ENCODE measurements at regions not wholly inside any gene's neighbourhood (a gene's known extent, or its start where the extent isn't known, plus 50 kb on each side); places are given as distances from the start of the nearest gene placed in this dataset.

DNA sequence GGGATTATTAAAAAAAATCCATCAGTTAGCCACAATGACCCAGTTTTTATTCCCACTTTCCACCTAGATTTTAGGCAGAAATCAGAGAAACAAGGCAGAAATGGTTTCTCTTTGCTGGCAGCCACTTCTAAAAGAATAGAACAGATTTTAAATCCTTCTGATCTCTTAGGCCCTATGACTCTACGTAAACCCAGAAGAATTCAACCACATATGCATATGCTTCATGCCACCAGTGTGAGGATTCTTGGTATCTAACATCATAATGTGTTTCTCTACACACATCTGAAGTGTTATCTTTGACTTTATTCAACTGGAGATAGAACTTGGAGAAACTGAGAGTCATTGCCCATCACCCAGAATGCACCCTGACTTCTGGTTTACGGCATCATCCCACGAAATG is 128.7 kb upstream of the TANK start:
- no peak overlapping the region for H3K27ac ChIP-seq
- TF ChIP-seq, protein P1, sequence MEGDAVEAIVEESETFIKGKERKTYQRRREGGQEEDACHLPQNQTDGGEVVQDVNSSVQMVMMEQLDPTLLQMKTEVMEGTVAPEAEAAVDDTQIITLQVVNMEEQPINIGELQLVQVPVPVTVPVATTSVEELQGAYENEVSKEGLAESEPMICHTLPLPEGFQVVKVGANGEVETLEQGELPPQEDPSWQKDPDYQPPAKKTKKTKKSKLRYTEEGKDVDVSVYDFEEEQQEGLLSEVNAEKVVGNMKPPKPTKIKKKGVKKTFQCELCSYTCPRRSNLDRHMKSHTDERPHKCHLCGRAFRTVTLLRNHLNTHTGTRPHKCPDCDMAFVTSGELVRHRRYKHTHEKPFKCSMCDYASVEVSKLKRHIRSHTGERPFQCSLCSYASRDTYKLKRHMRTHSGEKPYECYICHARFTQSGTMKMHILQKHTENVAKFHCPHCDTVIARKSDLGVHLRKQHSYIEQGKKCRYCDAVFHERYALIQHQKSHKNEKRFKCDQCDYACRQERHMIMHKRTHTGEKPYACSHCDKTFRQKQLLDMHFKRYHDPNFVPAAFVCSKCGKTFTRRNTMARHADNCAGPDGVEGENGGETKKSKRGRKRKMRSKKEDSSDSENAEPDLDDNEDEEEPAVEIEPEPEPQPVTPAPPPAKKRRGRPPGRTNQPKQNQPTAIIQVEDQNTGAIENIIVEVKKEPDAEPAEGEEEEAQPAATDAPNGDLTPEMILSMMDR (IDR thresholded peaks at IDR 0.05), result no peak
- no peak for TF ChIP-seq POLR2A (IDR thresholded peaks at IDR 0.05)
- intact Hi-C loops (cut with DNase I), result no loop called here

DNA sequence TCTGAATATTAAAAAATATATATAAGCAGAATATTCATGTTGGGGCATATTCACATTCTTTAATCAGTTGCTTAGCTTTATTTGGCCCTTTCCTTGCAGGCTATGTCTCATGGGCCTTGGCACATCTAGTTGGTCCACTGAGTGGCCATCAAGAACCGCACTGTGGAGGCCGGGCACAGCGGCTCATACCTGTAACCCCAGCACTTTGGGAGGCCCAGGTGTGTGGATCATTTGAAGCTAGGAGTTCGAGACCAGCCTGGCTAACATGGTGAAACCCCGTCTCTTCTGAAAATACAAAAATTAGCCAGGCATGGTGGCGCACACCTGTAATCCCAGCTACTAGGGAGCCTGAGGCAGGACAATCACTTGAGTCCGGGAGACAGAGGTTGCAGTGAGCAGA is 127.6 kb upstream of the TANK start:
- WGBS, 4 donors, result 89 to 95% (median 92%) methylated on average over 7 of the region's 7 CpGs
- no peaks in the 10 kb centered on the region for H3K27me3 ChIP-seq

More for the DNA sequence above, 128.7 kb upstream of the TANK start:
- no peak for DNase-seq
- WGBS, 4 donors, result 96 to 98% (median 97%) methylated on average over 3 of the region's 3 CpGs
- Histone ChIP-seq H3K4me3 (no peak overlapping the region), H3K27me3 (no peaks in the 10 kb centered on the region), H3K36me3 (replicated peaks in 1 of 2) (no peaks in the 10 kb centered on the region), H3K4me1 (replicated peaks in 1 of 2) (no peaks in the 10 kb centered on the region), H3K9me3 (replicated peaks in 1 of 3) (no peaks in the 10 kb centered on the region)

DNA sequence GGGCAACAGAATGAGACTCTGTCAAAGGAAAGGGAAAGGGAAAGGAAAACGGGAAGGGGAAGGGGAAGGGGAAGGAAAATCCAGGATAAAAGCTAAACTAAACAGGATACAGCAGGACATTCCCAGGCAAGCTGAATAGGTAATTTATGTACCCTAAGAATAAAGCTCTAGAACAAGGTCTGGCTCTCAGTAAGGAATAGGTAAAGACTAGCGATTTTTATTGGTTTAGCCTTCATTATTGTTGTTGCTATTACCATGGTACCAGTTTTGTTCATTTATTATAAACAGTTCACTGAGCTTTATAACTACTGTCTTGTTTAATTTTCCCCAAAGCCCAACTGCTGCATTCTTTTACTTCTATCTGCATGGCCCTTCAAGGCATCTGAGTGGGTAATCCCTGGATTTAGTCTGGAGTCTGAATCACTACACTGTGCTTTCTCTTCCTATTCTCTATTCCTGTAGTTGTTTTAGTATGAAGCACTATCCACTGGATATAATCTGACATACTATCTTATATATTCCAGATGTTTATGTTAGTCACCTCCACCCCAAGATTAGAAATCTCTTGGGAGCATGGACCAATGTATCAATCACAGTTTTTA is 127.1 kb upstream of the TANK start:
- Histone ChIP-seq H3K27ac (no peak overlapping the region), H3K4me3 (no peak overlapping the region), H3K4me1 (replicated peaks in 1 of 2) (no peaks in the 10 kb centered on the region), H3K36me3 (replicated peaks in 1 of 2) (no peaks in the 10 kb centered on the region), H3K27me3 (no peaks in the 10 kb centered on the region), H3K9me3 (replicated peaks in 1 of 3) (no peaks in the 10 kb centered on the region)
- no peak for TF ChIP-seq POLR2A (IDR thresholded peaks at IDR 0.05)
- TF ChIP-seq, protein P1 (IDR thresholded peaks at IDR 0.05), result no peak
- WGBS, 4 donors, result 66 to 82% (median 77%) methylated on average over 2 of the region's 2 CpGs
- intact Hi-C loops (cut with DNase I), result no loop called here
- DNase-seq, result no peak

More for the DNA sequence above, 127.6 kb upstream of the TANK start:
- Histone ChIP-seq H3K27ac (no peak overlapping the region), H3K9me3 (replicated peaks in 1 of 3) (no peaks in the 10 kb centered on the region), H3K36me3 (replicated peaks in 1 of 2) (no peaks in the 10 kb centered on the region), H3K4me3 (no peak overlapping the region), H3K4me1 (replicated peaks in 1 of 2) (no peaks in the 10 kb centered on the region)
- TF ChIP-seq, protein P1 (IDR thresholded peaks at IDR 0.05), result no peak
- no peak for TF ChIP-seq POLR2A (IDR thresholded peaks at IDR 0.05)
- no peak for DNase-seq
- intact Hi-C loops (cut with DNase I), result no loop called here

DNA sequence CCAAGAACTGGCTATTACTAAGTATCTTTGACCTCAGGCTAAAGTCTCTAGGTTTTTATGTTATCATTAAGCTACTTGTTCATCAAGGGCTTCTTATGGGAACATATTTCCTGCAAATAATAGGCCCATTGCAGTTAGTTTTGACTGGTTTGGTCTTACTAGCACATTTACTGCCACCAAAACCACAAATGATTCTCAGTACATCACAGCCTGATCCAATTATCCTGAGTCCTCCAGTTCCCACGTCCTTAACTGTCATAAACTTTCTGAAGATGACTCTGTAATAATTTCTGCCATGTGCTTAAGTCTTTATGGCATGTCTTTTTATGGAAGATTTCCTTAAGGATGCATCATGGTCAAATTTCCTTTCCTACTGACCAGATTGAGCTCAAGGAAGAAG is 123.3 kb upstream of the TANK start:
- TF ChIP-seq, protein P1 (IDR thresholded peaks at IDR 0.05), result no peak
- TF ChIP-seq POLR2A (IDR thresholded peaks at IDR 0.05), result no peak
- H3K36me3 ChIP-seq (replicated peaks in 1 of 2), result no peaks in the 10 kb centered on the region
- no peaks in the 10 kb centered on the region for H3K4me1 ChIP-seq (replicated peaks in 1 of 2)
- no peak overlapping the region for H3K4me3 ChIP-seq
- intact Hi-C loops (cut with DNase I), result no loop called here
- H3K9me3 ChIP-seq (replicated peaks in 1 of 3), result no peaks in the 10 kb centered on the region
- WGBS, 4 donors, result 67 to 74% (median 72%) methylated on average over 1 of the region's 1 CpG
- no peak for DNase-seq
- no peaks in the 10 kb centered on the region for H3K27me3 ChIP-seq
- H3K27ac ChIP-seq, result no peak overlapping the region
